Trophoblast cell (in vitro differentiated cells and primary cell): ENCODE measurements at regions not wholly inside any gene's neighbourhood (a gene's known extent, or its start where the extent isn't known, plus 50 kb on each side); places are given as distances from the start of the nearest gene placed in this dataset.

Experiments used
- DNase-seq, 2 donors: peaks; one replicate each; pipeline ENCODE4 v3.0.0-alpha.2; 2016
- H2AFZ ChIP-seq: 2 replicates; pipeline ENCODE4 v1.6.1; 2013; ENCODE audit warnings: low read length, moderate library complexity, mild to moderate bottlenecking; ENCODE audit not compliant: insufficient read depth, poor library complexity
- H2AK5ac ChIP-seq: 2 replicates; pipeline ENCODE4 v1.6.1; 2013; ENCODE audit warnings: mild to moderate bottlenecking, low read length
- H2BK120ac ChIP-seq: 2 replicates; pipeline ENCODE4 v1.6.1; 2013; ENCODE audit warnings: low read length, mild to moderate bottlenecking, moderate library complexity; ENCODE audit not compliant: insufficient read depth, poor library complexity
- H2BK12ac ChIP-seq: 2 replicates; pipeline ENCODE4 v1.6.1; 2013; ENCODE audit warnings: mild to moderate bottlenecking, low read length, moderate library complexity
- H2BK5ac ChIP-seq: 2 replicates; pipeline ENCODE4 v1.6.1; 2013; ENCODE audit warnings: low read length, low read depth, moderate library complexity, mild to moderate bottlenecking; ENCODE audit not compliant: poor library complexity
- H3K14ac ChIP-seq: 2 replicates; pipeline ENCODE4 v1.6.1; 2013; ENCODE audit warnings: mild to moderate bottlenecking, low read length
- H3K18ac ChIP-seq: 2 replicates; pipeline ENCODE4 v1.6.1; 2013; ENCODE audit warnings: mild to moderate bottlenecking, low read length
- H3K23ac ChIP-seq: 2 replicates; pipeline ENCODE4 v1.6.1; 2013; ENCODE audit warnings: low read length
- H3K27ac ChIP-seq: 2 replicates; pipeline ENCODE4 v1.5.1; 2013; ENCODE audit warnings: low read depth, mild to moderate bottlenecking, inconsistent platforms, low read length, moderate library complexity
- H3K27me3 ChIP-seq: 2 replicates; pipeline ENCODE4 v1.6.1; 2013; ENCODE audit warnings: inconsistent platforms, mild to moderate bottlenecking, low read length, moderate library complexity; ENCODE audit not compliant: insufficient read depth
- H3K36me3 ChIP-seq, 2 experiments: 1 replicate in 1 of 2; 2 replicates in 1 of 2; pipeline ENCODE4 v1.6.1; 2013; ENCODE audit warnings: low read length in 2 of 2, mild to moderate bottlenecking in 2 of 2, moderate library complexity in 1 of 2; ENCODE audit not compliant: insufficient read depth in 2 of 2, control insufficient read depth in 1 of 2
- H3K4ac ChIP-seq: 2 replicates; pipeline ENCODE4 v1.6.1; 2013; ENCODE audit warnings: low read depth, mild to moderate bottlenecking, low read length, moderate library complexity
- H3K4me1 ChIP-seq, 2 experiments: 1 replicate in 1 of 2; 2 replicates in 1 of 2; pipeline ENCODE4 v1.6.1; 2013; ENCODE audit warnings: low read length in 2 of 2, mild to moderate bottlenecking in 2 of 2, moderate library complexity in 1 of 2; ENCODE audit not compliant: insufficient read depth in 2 of 2, control insufficient read depth in 1 of 2
- H3K4me2 ChIP-seq: 2 replicates; pipeline ENCODE4 v1.6.1; 2013; ENCODE audit warnings: inconsistent platforms, mild to moderate bottlenecking, low read length, moderate library complexity
- H3K4me3 ChIP-seq: 2 replicates; pipeline ENCODE4 v1.5.1; 2013; ENCODE audit warnings: mild to moderate bottlenecking, low read depth, low read length, inconsistent platforms
- H3K79me1 ChIP-seq: one replicate; pipeline ENCODE4 v1.6.1; 2013; ENCODE audit warnings: low read length
- H3K79me2 ChIP-seq: 2 replicates; pipeline ENCODE4 v1.6.1; 2013; ENCODE audit warnings: low read length, mild to moderate bottlenecking; ENCODE audit not compliant: control insufficient read depth, insufficient read depth, poor library complexity
- H3K9ac ChIP-seq: 2 replicates; pipeline ENCODE4 v1.6.1; 2013; ENCODE audit warnings: mild to moderate bottlenecking, low read length
- H3K9me3 ChIP-seq: 2 replicates; pipeline ENCODE4 v1.6.1; 2013; ENCODE audit warnings: low read depth, mild to moderate bottlenecking, control low read depth, inconsistent platforms, low read length; ENCODE audit not compliant: insufficient read depth
- H4K12ac ChIP-seq: 2 replicates; pipeline ENCODE4 v1.6.1; 2013; ENCODE audit warnings: low read depth, mild to moderate bottlenecking, low read length, moderate library complexity
- H4K8ac ChIP-seq: 2 replicates; pipeline ENCODE4 v1.6.1; 2013; ENCODE audit warnings: low read depth, mild to moderate bottlenecking, low read length, moderate library complexity
- H4K91ac ChIP-seq: one replicate; pipeline ENCODE4 v1.6.1; 2013; ENCODE audit warnings: low read depth, mild to moderate bottlenecking, low read length, moderate library complexity
- WGBS: extraction: QIAGEN DNeasy Blood & Tissue Kit; methylation state at CpG from one replicate; pipeline ENCODE4 v1.1.7; 2013; ENCODE audit warnings: missing lambda C conversion rate; ENCODE audit not compliant: insufficient read length, insufficient coverage; ENCODE audit errors: extremely low coverage; 5-methylcytosine and 5-hydroxymethylcytosine counted together

GRCh38 chr5:121762426-121762825, 89.3 kb upstream of the FTMT start:
- WGBS, result no CpG with 5 or more reads among the region's 1 CpG
- Histone ChIP-seq H4K12ac (no peak overlapping the region), H3K18ac (no peak overlapping the region), H3K36me3 (no peaks in the 10 kb centered on the region), H3K79me2 (no peaks in the 10 kb centered on the region), H3K4me2 (no peak overlapping the region), H3K23ac (no peak overlapping the region), H2AK5ac (no peak overlapping the region), H3K4me3 (no peak overlapping the region), H2BK5ac (no peak overlapping the region), H3K79me1 (no peaks in the 10 kb centered on the region), H3K4ac (no peak overlapping the region), H3K9ac (no peak overlapping the region), H4K91ac (no peak overlapping the region), H2BK12ac (no peak overlapping the region), H3K4me1 (peaks cover 0 to 1% of the 10 kb centered on the region in 2 experiments), H2BK120ac (no peak overlapping the region), H3K14ac (no peak overlapping the region), H4K8ac (no peak overlapping the region), H3K9me3 (no peaks in the 10 kb centered on the region), H3K27me3 (no peaks in the 10 kb centered on the region), H3K27ac (no peak overlapping the region), H2AFZ (no peak overlapping the region)
- DNase-seq, result peak; percentile 44 to 72

- Histone ChIP-seq H2AK5ac (no peak overlapping the region), H3K9ac (no peak overlapping the region), H2BK12ac (no peak overlapping the region), H4K8ac (peak overlapping the region; percentile 11), H3K4me1 (peaks cover 0 to 1% of the 10 kb centered on the region in 2 experiments), H3K36me3 (no peaks in the 10 kb centered on the region), H2BK5ac (no peak overlapping the region), H3K18ac (no peak overlapping the region), H3K79me1 (no peaks in the 10 kb centered on the region), H4K12ac (no peak overlapping the region), H3K79me2 (no peaks in the 10 kb centered on the region), H3K9me3 (no peaks in the 10 kb centered on the region), H3K27me3 (no peaks in the 10 kb centered on the region), H3K4ac (no peak overlapping the region), H3K27ac (no peak overlapping the region), H3K4me3 (no peak overlapping the region), H2BK120ac (no peak overlapping the region), H2AFZ (no peak overlapping the region), H3K14ac (no peak overlapping the region), H4K91ac (no peak overlapping the region), H3K4me2 (no peak overlapping the region), H3K23ac (no peak overlapping the region)
- no peak for DNase-seq
- WGBS, result no CpG with 5 or more reads among the region's 2 CpGs
Measured at GRCh38 chr5:121763665-121764064, 88.0 kb upstream of the FTMT start.

DNA sequence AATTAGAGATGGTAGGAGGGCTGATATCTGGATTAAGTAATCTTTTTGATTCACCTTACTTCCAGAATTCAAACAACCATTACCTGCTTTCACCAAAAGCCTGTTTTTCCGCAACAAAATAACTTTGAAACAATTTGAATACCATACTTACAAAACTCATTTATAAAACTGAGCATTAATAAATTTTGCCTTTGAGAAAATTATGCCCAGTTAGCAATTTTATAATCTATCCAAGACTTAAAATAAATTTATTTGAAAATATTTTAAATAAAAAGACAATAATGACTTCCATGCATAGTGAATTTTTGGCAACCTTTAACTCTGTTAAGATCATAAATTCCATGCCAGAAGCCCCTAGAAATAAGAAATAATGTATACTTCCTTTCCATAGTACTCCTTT, 71.3 kb upstream of the FTMT start:
- Histone ChIP-seq H3K4me3 (no peak overlapping the region), H3K23ac (no peak overlapping the region), H3K9me3 (no peaks in the 10 kb centered on the region), H3K4me1 (no peaks in the 10 kb centered on the region), H2BK12ac (no peak overlapping the region), H3K79me1 (no peaks in the 10 kb centered on the region), H3K27me3 (no peaks in the 10 kb centered on the region), H4K8ac (no peak overlapping the region), H2BK5ac (no peak overlapping the region), H4K91ac (no peak overlapping the region), H3K4me2 (no peak overlapping the region), H3K27ac (no peak overlapping the region), H3K79me2 (no peaks in the 10 kb centered on the region), H3K9ac (no peak overlapping the region), H4K12ac (no peak overlapping the region), H3K4ac (no peak overlapping the region), H3K18ac (no peak overlapping the region), H2AFZ (no peak overlapping the region), H3K14ac (no peak overlapping the region), H2BK120ac (no peak overlapping the region), H3K36me3 (no peaks in the 10 kb centered on the region), H2AK5ac (no peak overlapping the region)
- no peak for DNase-seq
- whole genome bisulfite sequencing, result no CpG with 5 or more reads among the region's 1 CpG

DNA sequence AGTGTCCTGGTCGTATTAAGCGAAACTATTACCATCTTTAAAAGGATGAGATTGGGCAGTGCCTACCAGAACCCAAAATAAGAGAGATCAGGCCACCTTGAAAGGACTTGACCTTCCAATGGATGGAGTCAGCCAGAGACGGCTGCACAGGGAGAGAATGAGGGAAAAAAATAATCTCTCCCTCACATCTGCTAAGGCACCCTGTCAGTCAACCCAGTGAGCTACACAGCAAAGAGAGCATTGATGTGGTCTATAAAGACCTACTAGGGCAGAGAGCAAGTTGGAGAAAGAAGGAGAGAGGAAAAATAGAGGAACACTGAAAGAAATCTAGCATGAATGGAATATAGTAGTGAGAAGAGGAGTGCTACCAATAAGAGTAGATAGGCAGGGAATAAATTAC, 68.0 kb upstream of the FTMT start:
- Histone ChIP-seq H2AFZ (no peak overlapping the region), H3K36me3 (no peaks in the 10 kb centered on the region), H2BK120ac (no peak overlapping the region), H2BK12ac (no peak overlapping the region), H3K4me3 (no peak overlapping the region), H3K9ac (no peak overlapping the region), H3K4me1 (no peaks in the 10 kb centered on the region), H3K23ac (no peak overlapping the region), H3K4me2 (no peak overlapping the region), H3K9me3 (no peaks in the 10 kb centered on the region), H4K12ac (no peak overlapping the region), H3K79me2 (no peaks in the 10 kb centered on the region), H4K8ac (no peak overlapping the region), H2BK5ac (no peak overlapping the region), H3K18ac (no peak overlapping the region), H3K4ac (no peak overlapping the region), H3K79me1 (no peaks in the 10 kb centered on the region), H3K27me3 (no peaks in the 10 kb centered on the region), H3K14ac (no peak overlapping the region), H4K91ac (no peak overlapping the region), H2AK5ac (no peak overlapping the region), H3K27ac (no peak overlapping the region)
- DNase-seq, result no peak
- no CpG with 5 or more reads among the region's 3 CpGs for WGBS
